GM12892 (cell line): ENCODE measurements at regions not wholly inside any gene's neighbourhood (a gene's known extent, or its start where the extent isn't known, plus 50 kb on each side); places are given as distances from the start of the nearest gene placed in this dataset.

Experiments
- POLR2A ChIP-seq: IDR thresholded peaks from 2 replicates; pipeline ENCODE4 v1.6.1; 2011; ENCODE audit warnings: low read depth, low read length, control low read depth
- POLR2AphosphoS5 ChIP-seq: IDR thresholded peaks from 2 replicates; pipeline ENCODE4 v1.6.1; 2011; ENCODE audit warnings: low read depth, low read length, control low read depth
- TAF1 ChIP-seq: IDR thresholded peaks from 2 replicates; pipeline ENCODE4 v1.6.1; 2011; ENCODE audit warnings: low read depth, mild to moderate bottlenecking, control low read depth, low read length, borderline replicate concordance

GRCh38 chr11:46202149-46202548 lies 75.3 kb upstream of the CREB3L1 start:
- TF ChIP-seq POLR2A (no peak), TAF1 (no peak), POLR2AphosphoS5 (no peak)
